Urinary bladder (tissue), 3 donors: ENCODE measurements at regions not wholly inside any gene's neighbourhood (a gene's known extent, or its start where the extent isn't known, plus 50 kb on each side); places are given as distances from the start of the nearest gene placed in this dataset.
"Not testable (repeated sequence)": the region's sequence is repeated elsewhere in the genome, so short reads cannot be mapped to it uniquely, and the experiment has no call there.

Experiments
- DNase-seq: peaks from one replicate; pipeline ENCODE4 v3.0.0-alpha.2; 2015; ENCODE audit errors: extremely low spot score
- H3K27ac ChIP-seq: one replicate; pipeline ENCODE4 v1.5.1; 2013; ENCODE audit warnings: low read depth, mild to moderate bottlenecking, moderate library complexity
- H3K36me3 ChIP-seq: one replicate; pipeline ENCODE4 v1.6.1; 2013; ENCODE audit warnings: mild to moderate bottlenecking, moderate library complexity; ENCODE audit not compliant: insufficient read depth
- H3K4me1 ChIP-seq: one replicate; pipeline ENCODE4 v1.6.1; 2013; ENCODE audit warnings: mild to moderate bottlenecking, moderate library complexity; ENCODE audit not compliant: insufficient read depth
- H3K4me3 ChIP-seq: one replicate; pipeline ENCODE4 v1.5.1; 2013; ENCODE audit warnings: low read depth, low read length
- WGBS: extraction: QIAGEN DNeasy Blood & Tissue Kit; methylation state at CpG from one replicate; pipeline ENCODE4 v1.1.7; 2013; 5-methylcytosine and 5-hydroxymethylcytosine counted together
- donor health status: healthy with polysubstance abuse.
- donor health status: healthy.

DNA sequence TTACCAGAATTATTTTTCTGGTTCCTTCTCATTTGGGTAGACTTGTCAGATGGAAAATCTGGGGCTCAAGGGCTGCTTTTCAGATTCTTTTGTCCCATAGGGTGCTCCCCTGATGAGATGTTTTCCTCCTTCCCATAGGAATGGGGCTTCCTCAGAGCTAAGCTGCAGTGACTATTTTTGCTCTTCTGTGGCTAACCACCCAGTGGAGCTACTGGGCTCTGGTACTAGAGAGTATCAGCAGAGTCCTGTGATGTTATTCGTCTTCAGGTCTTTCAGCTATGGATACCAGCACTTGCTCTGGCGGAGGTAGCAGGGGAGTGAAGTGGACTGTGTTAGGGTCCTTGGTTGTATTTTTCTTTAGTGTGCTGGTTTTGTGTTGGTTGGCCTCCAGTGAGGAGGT, 716.1 kb upstream of the LMO3 start:
- WGBS: 91% methylated on average over 2 of the region's 2 CpGs
- Histone ChIP-seq H3K27ac (no peak overlapping the region), H3K36me3 (no peaks in the 10 kb centered on the region), H3K4me3 (no peak overlapping the region), H3K4me1 (no peaks in the 10 kb centered on the region)
- DNase-seq: no peak

GRCh38 chr12:17304503-17305347, 698.8 kb upstream of the LMO3 start:
- WGBS: 91% methylated on average over 7 of the region's 7 CpGs
- no peaks in the 10 kb centered on the region for H3K36me3 ChIP-seq
- no peak overlapping the region for H3K4me3 ChIP-seq
- H3K27ac ChIP-seq: no peak overlapping the region
- no peak for DNase-seq
- no peaks in the 10 kb centered on the region for H3K4me1 ChIP-seq

GRCh38 chr12:17302001-17302400, 696.0 kb upstream of the LMO3 start:
- 95% methylated on average over 7 of the region's 7 CpGs for WGBS
- Histone ChIP-seq H3K27ac (no peak overlapping the region), H3K4me1 (no peaks in the 10 kb centered on the region), H3K4me3 (no peak overlapping the region), H3K36me3 (no peaks in the 10 kb centered on the region)
- no peak for DNase-seq

DNA sequence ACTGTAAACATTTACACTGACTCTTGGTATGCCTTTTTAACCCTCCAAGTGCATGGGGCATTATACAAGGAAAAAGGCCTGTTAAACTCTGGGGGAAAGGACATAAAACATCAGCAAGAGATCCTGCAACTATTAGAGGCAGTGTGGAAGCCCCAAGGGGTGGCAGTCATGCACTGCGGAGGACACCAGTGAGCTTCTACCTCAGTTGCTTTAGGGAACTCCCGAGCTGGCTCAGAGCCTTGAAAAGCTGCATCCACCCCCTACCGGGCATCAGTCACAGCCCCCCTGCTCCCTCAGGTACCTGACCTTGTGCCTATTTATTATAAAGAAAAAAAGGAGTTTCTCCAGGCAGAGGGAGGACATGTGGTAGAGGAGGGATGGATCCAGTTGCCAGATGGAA, 695.6 kb upstream of the LMO3 start:
- 84% methylated on average over 3 of the region's 3 CpGs for WGBS
- no peak for DNase-seq
- Histone ChIP-seq H3K4me3 (no peak overlapping the region), H3K4me1 (no peaks in the 10 kb centered on the region), H3K36me3 (no peaks in the 10 kb centered on the region), H3K27ac (no peak overlapping the region)

GRCh38 chr12:17296882-17297281, 690.9 kb upstream of the LMO3 start:
- no peak overlapping the region for H3K27ac ChIP-seq
- WGBS: 91% methylated on average over 7 of the region's 7 CpGs
- H3K4me1 ChIP-seq: no peaks in the 10 kb centered on the region
- H3K4me3 ChIP-seq: no peak overlapping the region
- no peaks in the 10 kb centered on the region for H3K36me3 ChIP-seq
- no peak for DNase-seq

DNA sequence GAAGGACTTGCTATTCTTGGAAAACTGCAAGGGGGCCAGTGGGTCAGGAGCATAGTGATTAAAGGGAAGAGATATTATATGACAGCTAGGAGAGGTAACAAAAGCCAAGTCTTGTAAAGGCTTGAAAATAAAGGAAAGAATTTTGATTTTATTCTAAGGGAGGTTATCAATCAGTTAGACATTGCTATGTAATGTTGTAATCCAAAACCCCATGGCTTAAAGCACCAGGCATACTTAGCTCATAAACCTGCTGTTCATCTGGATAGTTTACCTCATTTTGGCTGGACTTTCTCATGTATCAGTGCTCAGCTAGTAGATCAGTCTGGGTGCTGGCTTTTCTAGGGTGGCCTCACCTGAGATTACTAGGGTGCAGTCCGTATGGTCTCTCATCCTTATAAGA, 680.9 kb upstream of the LMO3 start:
- H3K4me3 ChIP-seq: no peak overlapping the region
- H3K27ac ChIP-seq: no peak overlapping the region
- DNase-seq: no peak
- 93% methylated on average over 1 of the region's 1 CpG for WGBS
- H3K4me1 ChIP-seq: no peaks in the 10 kb centered on the region
- H3K36me3 ChIP-seq: no peaks in the 10 kb centered on the region

GRCh38 chr12:17284873-17285272, 678.9 kb upstream of the LMO3 start:
- 99% methylated on average over 1 of the region's 1 CpG for WGBS
- no peak overlapping the region for H3K27ac ChIP-seq
- no peaks in the 10 kb centered on the region for H3K4me1 ChIP-seq
- H3K36me3 ChIP-seq: no peaks in the 10 kb centered on the region
- H3K4me3 ChIP-seq: no peak overlapping the region
- DNase-seq: no peak

DNA sequence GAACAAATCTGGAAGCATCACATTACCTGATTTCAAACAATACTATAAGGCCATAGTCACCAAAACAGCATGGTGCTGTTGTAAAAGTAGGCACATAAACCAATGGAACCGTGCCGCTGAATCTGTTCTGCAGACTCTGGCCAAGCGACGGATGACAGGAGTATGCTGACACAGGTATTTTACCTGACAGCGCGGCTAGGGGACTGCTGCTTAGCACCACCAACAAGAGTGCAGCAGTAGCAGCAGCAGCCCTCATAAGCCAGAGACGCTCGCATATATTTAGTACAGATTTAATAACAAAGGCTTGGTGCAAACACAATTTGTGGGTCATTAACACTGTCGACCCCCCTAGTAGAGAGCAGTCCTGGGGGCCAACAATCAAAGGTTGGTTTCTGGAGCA, 677.6 kb upstream of the LMO3 start:
- no peaks in the 10 kb centered on the region for H3K36me3 ChIP-seq
- H3K4me1 ChIP-seq: no peaks in the 10 kb centered on the region
- H3K27ac ChIP-seq: no peak overlapping the region
- no peak for DNase-seq
- 85% methylated on average over 9 of the region's 9 CpGs for WGBS
- no peak overlapping the region for H3K4me3 ChIP-seq

DNA sequence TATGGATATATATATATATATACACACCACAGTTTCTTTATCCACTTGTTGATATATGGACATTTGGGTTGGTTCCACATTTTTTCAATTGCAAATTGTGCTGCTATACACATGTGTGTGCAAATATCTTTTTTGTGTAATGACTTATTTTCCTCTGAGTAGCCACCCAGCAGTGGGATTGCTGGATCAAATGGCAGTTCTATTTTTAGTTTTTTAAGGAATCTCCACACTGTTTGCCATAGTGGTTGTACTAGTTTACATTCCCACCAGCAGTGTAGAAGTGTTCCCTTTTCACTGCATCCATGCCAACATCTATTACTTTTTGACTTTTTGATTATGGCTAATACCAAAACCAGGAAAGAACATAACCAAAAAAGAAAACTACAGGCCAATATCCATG, 676.2 kb upstream of the LMO3 start:
- H3K4me1 ChIP-seq, H3K4me3 ChIP-seq, H3K36me3 ChIP-seq, H3K27ac ChIP-seq, DNase-seq: not testable (repeated sequence)

- DNase-seq: no peak
- Histone ChIP-seq H3K4me1 (no peaks in the 10 kb centered on the region), H3K27ac (no peak overlapping the region), H3K36me3 (no peaks in the 10 kb centered on the region), H3K4me3 (no peak overlapping the region)
Observed at GRCh38 chr12:17278946-17279345, 673.0 kb upstream of the LMO3 start.

DNA sequence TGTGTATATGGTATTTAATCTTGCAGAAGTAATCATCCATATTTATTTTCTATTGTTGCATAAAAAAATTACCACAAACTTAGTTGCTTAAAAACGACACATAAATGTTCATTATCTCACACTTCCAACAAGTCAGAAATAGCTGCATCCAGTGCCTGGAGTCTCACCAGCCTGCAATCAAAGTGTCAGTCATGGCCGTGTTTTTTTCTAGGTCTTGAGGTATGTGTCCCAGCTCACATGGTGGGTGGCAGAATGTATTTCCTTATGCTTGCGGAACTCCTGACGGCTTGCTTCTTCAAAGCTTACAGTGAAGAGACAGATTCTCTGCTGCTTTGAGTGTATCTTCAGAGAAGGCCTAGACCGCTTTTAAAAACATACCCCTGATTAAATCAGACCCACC, 670.2 kb upstream of the LMO3 start:
- no peak for DNase-seq
- no peak overlapping the region for H3K27ac ChIP-seq
- H3K4me3 ChIP-seq: no peak overlapping the region
- H3K36me3 ChIP-seq: no peaks in the 10 kb centered on the region
- 92% methylated on average over 5 of the region's 5 CpGs for WGBS
- no peaks in the 10 kb centered on the region for H3K4me1 ChIP-seq

GRCh38 chr12:17266856-17267255, 660.9 kb upstream of the LMO3 start:
- Histone ChIP-seq H3K4me1 (no peaks in the 10 kb centered on the region), H3K36me3 (no peaks in the 10 kb centered on the region), H3K27ac (no peak overlapping the region), H3K4me3 (no peak overlapping the region)
- DNase-seq: no peak
- WGBS: 88% methylated on average over 5 of the region's 5 CpGs

- H3K27ac ChIP-seq: no peak overlapping the region
- H3K4me1 ChIP-seq: no peaks in the 10 kb centered on the region
- H3K4me3 ChIP-seq: no peak overlapping the region
- DNase-seq: no peak
- H3K36me3 ChIP-seq: no peaks in the 10 kb centered on the region
- 94% methylated on average over 2 of the region's 2 CpGs for WGBS
Observed at GRCh38 chr12:17264603-17265002, 658.6 kb upstream of the LMO3 start.

- 92% methylated on average over 4 of the region's 4 CpGs for WGBS
- Histone ChIP-seq H3K36me3 (no peaks in the 10 kb centered on the region), H3K4me1 (no peaks in the 10 kb centered on the region), H3K27ac (no peak overlapping the region), H3K4me3 (no peak overlapping the region)
- no peak for DNase-seq
Observed at GRCh38 chr12:17239874-17240273, 633.9 kb upstream of the LMO3 start.

GRCh38 chr12:17235996-17236395, 630.0 kb upstream of the LMO3 start:
- no peak overlapping the region for H3K4me3 ChIP-seq
- no peak overlapping the region for H3K27ac ChIP-seq
- no peak for DNase-seq
- WGBS: 75% methylated on average over 5 of the region's 5 CpGs
- H3K4me1 ChIP-seq: no peaks in the 10 kb centered on the region
- no peaks in the 10 kb centered on the region for H3K36me3 ChIP-seq
